ENCODE measurements at regions not wholly inside any gene's neighbourhood (a gene's known extent, or its start where the extent isn't known, plus 50 kb on each side); places are given as distances from the start of the nearest gene placed in this dataset.

DNA sequence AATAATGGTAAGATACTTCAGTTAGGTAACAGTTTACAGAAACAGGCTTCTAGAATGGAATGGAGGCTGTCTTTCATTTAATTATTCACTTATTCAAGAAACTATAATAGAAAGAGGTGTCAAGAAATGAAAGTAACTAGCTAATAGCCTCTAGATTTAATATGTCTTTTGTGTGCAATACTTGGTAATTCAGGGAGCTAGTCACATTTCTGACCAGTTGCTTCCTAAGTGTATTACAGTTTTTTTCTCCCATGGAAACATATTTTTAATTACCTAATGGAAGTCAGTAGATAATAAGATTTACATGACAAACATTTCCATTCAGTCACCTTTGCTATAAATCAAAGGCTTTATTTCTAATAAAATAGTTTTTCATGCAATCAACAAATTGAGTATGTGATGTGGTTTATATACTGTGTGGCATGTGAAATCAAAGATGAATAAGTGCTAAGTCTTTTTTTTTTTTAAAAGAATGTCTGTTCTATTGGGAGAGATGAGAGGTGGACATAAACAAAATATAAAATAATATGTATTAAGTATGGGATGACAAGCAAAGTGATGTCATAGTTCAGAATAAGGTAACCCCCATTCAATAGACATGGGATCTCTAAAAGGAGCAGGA is 985.7 kb downstream of the SQOR start:
- Mint-ChIP-seq H3K4me1 (ENCODE audit: low read depth) (no peaks in the 10 kb centered on the region), H3K9me3 (peaks cover 7% of the 10 kb centered on the region), H3K27ac (no peak overlapping the region), H3K27me3 (no peaks in the 10 kb centered on the region), H3K4me3 (no peak overlapping the region), H3K36me3 (ENCODE audit: low read depth) (no peaks in the 10 kb centered on the region)
- CTCF ChIA-PET, result no interaction called here
- TF ChIP-seq, protein P1, sequence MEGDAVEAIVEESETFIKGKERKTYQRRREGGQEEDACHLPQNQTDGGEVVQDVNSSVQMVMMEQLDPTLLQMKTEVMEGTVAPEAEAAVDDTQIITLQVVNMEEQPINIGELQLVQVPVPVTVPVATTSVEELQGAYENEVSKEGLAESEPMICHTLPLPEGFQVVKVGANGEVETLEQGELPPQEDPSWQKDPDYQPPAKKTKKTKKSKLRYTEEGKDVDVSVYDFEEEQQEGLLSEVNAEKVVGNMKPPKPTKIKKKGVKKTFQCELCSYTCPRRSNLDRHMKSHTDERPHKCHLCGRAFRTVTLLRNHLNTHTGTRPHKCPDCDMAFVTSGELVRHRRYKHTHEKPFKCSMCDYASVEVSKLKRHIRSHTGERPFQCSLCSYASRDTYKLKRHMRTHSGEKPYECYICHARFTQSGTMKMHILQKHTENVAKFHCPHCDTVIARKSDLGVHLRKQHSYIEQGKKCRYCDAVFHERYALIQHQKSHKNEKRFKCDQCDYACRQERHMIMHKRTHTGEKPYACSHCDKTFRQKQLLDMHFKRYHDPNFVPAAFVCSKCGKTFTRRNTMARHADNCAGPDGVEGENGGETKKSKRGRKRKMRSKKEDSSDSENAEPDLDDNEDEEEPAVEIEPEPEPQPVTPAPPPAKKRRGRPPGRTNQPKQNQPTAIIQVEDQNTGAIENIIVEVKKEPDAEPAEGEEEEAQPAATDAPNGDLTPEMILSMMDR (IDR thresholded peaks at IDR 0.05), result no peak
- Histone ChIP-seq H3K27ac (ENCODE audit: low read depth in 1 of 2, low read length in 2 of 2) (no peak overlapping the region), H3K9me3 (ENCODE audit: control insufficient read depth in 1 of 2, insufficient read depth in 1 of 2, low read length in 2 of 2) (no peaks in the 10 kb centered on the region), H3K4me1 (ENCODE audit: insufficient read depth, low read length) (no peaks in the 10 kb centered on the region), H3K36me3 (ENCODE audit: insufficient read depth, low read length) (no peaks in the 10 kb centered on the region), H3K4me3 (ENCODE audit: low read length) (no peak overlapping the region), H3K27me3 (ENCODE audit: control insufficient read depth in 1 of 2, insufficient read depth in 2 of 2, low read length in 2 of 2) (no peaks in the 10 kb centered on the region)
- POLR2A ChIA-PET, result no interaction called here
- ATAC-seq (ENCODE audit: poor library complexity) (no peak), DNase-seq (no peak)
- intact Hi-C loops (cut with DNase I, micrococcal nuclease), result no loop called here

DNA sequence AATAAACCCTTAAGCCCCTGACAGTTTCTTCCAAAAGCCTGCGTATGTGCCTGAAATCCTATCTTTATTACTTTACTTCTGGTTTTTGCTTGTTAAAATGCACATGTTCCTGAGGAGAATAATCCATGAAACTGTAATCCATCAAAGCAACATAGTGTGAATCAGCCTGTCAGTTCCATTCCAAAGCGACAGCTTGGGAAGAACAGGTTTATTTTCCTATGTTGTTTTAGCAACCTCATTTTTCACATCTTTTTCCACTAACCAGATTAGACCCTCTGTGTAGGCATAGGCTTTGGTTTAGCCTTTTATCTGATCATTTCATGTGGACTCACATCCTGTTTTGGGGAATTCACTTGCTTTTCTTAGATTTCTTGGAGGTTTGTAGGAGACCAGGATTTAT is 988.0 kb downstream of the SQOR start:
- no peak overlapping the region for H3K27ac ChIP-seq (ENCODE audit: low read depth in 1 of 2, low read length in 2 of 2)
- no peak for ATAC-seq (ENCODE audit: poor library complexity)
- no peaks in the 10 kb centered on the region for H3K4me1 ChIP-seq (ENCODE audit: insufficient read depth, low read length)
- TF ChIP-seq, protein P1 (IDR thresholded peaks at IDR 0.05), result no peak
- Mint-ChIP-seq H3K4me1 (ENCODE audit: low read depth) (no peaks in the 10 kb centered on the region), H3K27ac (no peak overlapping the region), H3K9me3 (peaks cover 11% of the 10 kb centered on the region), H3K36me3 (ENCODE audit: low read depth) (no peaks in the 10 kb centered on the region), H3K27me3 (no peaks in the 10 kb centered on the region), H3K4me3 (no peak overlapping the region)
- no peaks in the 10 kb centered on the region for H3K27me3 ChIP-seq (ENCODE audit: control insufficient read depth in 1 of 2, insufficient read depth in 2 of 2, low read length in 2 of 2)
- intact Hi-C loops (cut with DNase I, micrococcal nuclease), result no loop called here
- ChIA-PET POLR2A (no interaction called here), CTCF (no interaction called here)
- no peak overlapping the region for H3K4me3 ChIP-seq (ENCODE audit: low read length)
- peaks cover 4% of the 10 kb centered on the region in 2 experiments for H3K9me3 ChIP-seq (ENCODE audit: control insufficient read depth in 1 of 2, insufficient read depth in 1 of 2, low read length in 2 of 2)
- no peak for DNase-seq
- no peaks in the 10 kb centered on the region for H3K36me3 ChIP-seq (ENCODE audit: insufficient read depth, low read length)

DNA sequence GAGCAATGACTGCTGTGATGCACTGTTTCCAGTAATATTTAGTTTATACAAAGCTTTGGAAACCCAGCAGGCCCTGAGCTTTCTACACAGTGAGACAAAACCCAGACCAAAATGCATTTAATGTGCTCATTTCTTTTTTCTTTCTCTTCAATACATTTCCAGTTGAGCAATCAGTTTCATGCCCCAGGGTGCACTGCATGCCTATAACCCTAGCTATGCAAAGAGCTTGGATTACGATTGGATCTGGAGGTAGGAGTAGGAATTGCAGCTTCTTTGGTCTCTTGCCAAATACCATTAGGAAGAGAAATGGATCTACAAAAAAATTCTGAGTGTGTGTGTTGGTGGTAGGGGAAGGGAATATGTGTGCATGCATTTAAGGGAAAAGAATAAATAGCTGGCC is 1001.4 kb downstream of the SQOR start:
- Histone ChIP-seq H3K4me1 (ENCODE audit: insufficient read depth, low read length) (no peaks in the 10 kb centered on the region), H3K9me3 (ENCODE audit: control insufficient read depth in 1 of 2, insufficient read depth in 1 of 2, low read length in 2 of 2) (peaks cover 3 to 4% of the 10 kb centered on the region in 2 experiments), H3K27ac (ENCODE audit: low read depth in 1 of 2, low read length in 2 of 2) (no peak overlapping the region), H3K36me3 (ENCODE audit: insufficient read depth, low read length) (no peaks in the 10 kb centered on the region), H3K27me3 (ENCODE audit: control insufficient read depth in 1 of 2, insufficient read depth in 2 of 2, low read length in 2 of 2) (no peaks in the 10 kb centered on the region), H3K4me3 (ENCODE audit: low read length) (no peak overlapping the region)
- H3K27me3 Mint-ChIP-seq, result no peaks in the 10 kb centered on the region
- CTCF ChIA-PET, result no interaction called here
- no peak overlapping the region for H3K27ac Mint-ChIP-seq
- DNase-seq (no peak), ATAC-seq (ENCODE audit: poor library complexity) (no peak)
- no peaks in the 10 kb centered on the region for H3K4me1 Mint-ChIP-seq (ENCODE audit: low read depth)
- TF ChIP-seq, protein P1 (IDR thresholded peaks at IDR 0.05), result no peak
- no peaks in the 10 kb centered on the region for H3K36me3 Mint-ChIP-seq (ENCODE audit: low read depth)
- POLR2A ChIA-PET, result no interaction called here
- no peak overlapping the region for H3K4me3 Mint-ChIP-seq
- intact Hi-C loops (cut with DNase I, micrococcal nuclease), result no loop called here
- H3K9me3 Mint-ChIP-seq, result peaks cover 3% of the 10 kb centered on the region

Data from CD4-positive, alpha-beta T cell (primary cell).